T47D (cell line): ENCODE measurements at regions not wholly inside any gene's neighbourhood (a gene's known extent, or its start where the extent isn't known, plus 50 kb on each side); places are given as distances from the start of the nearest gene placed in this dataset.

Experiments
- DNase-seq, 2 experiments: peaks; one replicate each; pipeline versions ENCODE4 v3.0.0 to v3.0.0-alpha.2; 2011 to 2012; ENCODE audit warnings: low read depth in 1 of 2, low spot score in 1 of 2
- JUND ChIP-seq: IDR thresholded peaks from 2 replicates; pipeline ENCODE4 v1.6.1; 2012; ENCODE audit warnings: low read depth
- in situ Hi-C: cut with HindIII; loops from 2 replicates; pipeline ENCODE4 v1.10.0; 2016; ENCODE audit warnings: low sequenced_read_pairs, low pct_unique_long_range_greater_than_20kb

DNA sequence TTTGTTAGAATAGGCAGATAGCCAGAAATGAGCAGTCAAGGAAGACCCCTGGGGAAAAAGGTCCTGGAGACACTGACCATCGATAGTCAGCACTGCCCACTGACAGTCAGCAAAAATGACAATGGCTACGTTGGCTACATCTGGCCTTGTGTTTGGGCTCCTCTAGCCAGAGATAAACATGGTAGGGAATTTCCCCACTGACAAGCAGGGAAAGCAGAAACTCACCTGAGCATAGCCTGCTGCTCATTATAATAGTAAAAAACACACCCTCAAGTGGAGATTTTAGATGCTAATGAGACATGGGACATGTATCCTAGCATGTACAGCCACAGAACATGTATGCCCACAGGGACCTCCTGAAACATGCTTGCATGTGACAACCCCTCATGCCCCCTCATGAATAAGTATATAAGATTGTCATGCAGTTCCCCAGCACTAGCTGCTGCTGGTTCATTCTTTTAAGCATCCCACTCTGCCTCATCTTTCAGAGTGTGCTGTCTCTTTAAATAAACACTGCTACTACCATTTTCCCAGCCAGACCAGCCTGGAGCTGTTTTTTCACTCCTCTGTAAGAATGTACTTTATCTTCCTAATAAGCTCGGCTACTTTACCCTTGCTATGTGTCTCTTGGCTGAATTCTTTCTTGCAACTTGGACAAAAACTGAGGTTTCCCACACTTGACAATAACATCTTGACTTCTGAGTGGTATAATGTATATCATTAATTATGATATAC lies 550.1 kb upstream of the CDH8 start:
- TF ChIP-seq JUND = no peak
- in situ Hi-C loops = no loop called here
- DNase-seq = no peak

DNA sequence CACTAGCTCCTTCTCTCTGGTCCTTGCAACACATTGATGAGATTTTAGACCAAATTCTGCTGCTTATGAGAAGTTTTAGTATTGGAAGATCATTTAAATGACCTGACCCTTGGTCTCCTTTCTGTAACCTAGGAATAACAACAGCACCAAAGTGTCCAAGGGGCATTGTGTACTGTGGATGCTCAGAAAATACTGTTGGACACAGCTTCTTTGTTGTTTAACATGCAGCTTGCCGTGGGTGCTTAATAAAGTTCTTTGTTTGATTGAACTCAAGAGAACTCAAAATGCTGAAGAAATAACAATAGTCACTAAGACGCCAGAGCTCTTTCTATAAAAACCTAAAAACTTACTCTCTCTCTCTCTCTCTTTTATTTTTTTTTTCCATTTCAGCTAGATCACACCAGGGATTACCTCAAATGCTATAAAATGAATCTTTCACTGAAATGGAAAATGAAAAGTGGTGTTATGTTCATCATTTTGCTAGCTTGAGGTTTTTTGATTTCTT lies 548.9 kb upstream of the CDH8 start:
- no peak for DNase-seq
- TF ChIP-seq JUND = no peak
- in situ Hi-C loops = no loop called here

DNA sequence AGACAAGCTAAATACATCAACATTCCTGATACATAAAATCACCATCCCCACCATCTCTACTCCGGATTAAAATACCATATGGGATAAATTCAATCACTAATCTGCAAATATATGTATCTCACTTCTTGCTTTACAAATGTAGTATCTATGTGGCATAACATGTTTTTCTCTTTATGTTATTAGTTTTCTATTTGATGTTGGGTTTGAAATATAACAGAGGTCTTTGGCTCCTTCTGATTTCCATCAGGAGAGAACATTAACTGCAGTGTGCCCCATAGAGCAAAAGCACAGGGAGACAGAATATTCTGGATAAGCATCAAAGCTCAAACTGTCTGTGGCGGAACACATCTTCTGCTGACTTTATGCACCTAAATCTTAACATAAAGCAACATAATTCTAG lies 547.2 kb upstream of the CDH8 start:
- DNase-seq = no peak
- in situ Hi-C loops = no loop called here

DNA sequence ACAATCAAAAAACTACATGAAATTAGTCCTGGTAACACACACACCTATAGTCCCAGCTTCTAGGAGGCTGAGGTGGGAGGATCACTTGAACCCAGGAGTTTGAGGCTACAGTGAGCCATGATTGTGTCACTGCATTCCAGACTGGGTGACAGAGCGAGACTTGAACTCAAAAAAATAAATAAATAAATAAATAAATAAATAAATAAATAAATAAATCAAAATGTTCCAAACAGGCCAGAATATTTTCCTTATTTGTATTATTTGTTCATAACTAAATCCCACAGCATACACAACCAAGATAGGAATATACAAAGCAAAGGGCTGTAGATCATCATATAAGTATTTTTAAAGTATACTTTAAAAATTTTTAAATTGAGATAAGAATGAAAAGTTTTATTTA lies 537.2 kb upstream of the CDH8 start:
- DNase-seq = no peak
- TF ChIP-seq JUND = no peak
- in situ Hi-C loops = no loop called here

More for the DNA sequence above, 547.2 kb upstream of the CDH8 start:
- TF ChIP-seq JUND = no peak

DNA sequence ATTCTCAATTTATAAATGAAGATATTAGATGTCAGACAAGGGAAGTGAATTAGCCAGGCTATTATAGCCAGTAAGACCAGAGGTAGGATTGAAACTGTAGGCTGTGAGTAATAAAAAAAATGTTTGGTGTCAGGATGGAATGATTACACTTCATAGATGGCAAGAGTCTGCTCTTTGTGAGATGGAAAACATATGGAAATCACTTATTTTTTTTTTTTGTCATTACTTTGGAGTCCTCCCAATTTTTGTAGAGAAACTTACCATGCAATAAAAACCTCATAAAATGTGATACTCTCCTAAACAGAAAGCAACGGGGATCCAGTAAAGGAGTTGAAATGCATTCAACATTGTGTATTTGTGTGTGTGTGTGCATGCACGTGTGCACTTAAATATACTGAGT lies 532.7 kb upstream of the CDH8 start:
- DNase-seq = no peak
- no peak for TF ChIP-seq JUND
- in situ Hi-C loops = no loop called here

DNA sequence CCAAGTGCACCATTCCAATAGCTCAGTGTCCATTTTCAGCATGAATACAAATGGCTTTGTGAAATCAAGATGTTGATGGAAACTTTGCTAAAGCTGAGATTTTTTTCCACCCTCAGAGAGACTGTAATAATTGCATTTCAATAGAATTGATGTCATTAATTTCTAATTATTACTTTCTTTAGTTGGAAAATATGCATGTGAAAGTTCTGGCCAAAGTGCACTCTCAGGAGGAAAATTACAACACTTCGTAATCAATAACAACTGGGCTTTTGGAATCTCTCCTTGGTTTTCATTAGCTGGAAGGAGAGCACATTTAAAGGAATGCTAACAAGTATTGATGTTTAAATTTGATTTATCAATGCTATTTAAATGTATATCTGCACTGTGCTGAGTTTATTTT lies 529.5 kb upstream of the CDH8 start:
- in situ Hi-C loops = no loop called here
- no peak for TF ChIP-seq JUND

DNA sequence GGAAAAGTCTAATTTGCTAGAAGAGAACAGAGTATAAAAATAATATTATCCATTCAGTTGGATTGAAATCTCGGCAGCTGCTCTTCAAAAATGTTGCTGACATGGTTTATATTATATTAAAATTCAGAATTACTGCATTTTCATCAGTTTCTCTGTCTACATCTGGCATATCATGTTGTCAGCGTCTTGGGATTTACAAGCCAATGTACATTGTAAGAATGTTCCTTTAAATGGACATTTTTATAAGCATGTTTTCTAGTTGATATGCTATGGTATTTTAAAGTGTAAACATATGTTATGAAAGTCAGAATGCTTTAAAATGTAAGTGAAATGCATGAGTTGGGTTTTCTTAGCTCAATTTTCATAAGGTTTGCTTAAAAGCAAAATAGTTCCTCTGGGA lies 528.1 kb upstream of the CDH8 start:
- no peak for TF ChIP-seq JUND
- in situ Hi-C loops = no loop called here
- no peak for DNase-seq

More for the DNA sequence above, 529.5 kb upstream of the CDH8 start:
- DNase-seq = no peak

DNA sequence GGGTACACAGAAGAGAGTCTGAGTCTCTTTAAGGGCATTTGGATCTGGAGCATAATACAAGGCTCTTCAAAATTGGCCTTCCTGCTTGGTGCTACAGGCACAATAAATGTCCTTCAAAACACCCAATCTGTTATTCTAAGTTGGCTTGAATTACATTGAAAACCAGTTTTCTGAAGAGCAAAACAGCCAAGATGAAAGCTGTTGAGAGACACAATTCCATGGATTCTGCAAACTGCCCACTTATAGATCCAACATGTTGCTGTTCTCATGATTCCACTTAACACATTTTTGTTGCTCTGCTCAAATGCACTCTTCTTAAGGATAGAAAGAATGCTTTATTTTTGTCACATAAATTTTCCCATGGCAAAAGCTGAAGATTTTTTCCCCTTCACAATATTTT lies 525.9 kb upstream of the CDH8 start:
- no peak for TF ChIP-seq JUND
- in situ Hi-C loops = no loop called here
- DNase-seq = no peak

DNA sequence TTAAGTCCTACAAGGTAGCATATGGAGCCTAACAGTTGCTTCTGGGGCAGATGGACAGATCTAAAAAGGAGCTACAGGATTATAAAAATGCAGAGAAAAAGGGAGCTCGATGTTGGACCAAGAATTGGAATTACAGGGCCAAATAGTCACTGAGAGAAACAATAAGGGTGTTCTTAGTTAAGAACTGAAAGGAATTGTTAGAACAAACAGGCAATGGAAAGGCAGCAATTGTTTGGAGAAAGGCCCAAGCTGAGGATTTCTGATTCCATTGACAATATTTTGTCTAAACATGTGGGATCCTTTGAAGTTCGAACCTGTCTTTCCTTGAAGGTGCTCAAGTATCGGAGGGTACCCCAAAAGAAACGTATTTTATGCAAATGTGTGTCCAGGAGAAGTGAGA lies 513.6 kb upstream of the CDH8 start:
- in situ Hi-C loops = no loop called here
- TF ChIP-seq JUND = no peak
- no peak for DNase-seq

DNA sequence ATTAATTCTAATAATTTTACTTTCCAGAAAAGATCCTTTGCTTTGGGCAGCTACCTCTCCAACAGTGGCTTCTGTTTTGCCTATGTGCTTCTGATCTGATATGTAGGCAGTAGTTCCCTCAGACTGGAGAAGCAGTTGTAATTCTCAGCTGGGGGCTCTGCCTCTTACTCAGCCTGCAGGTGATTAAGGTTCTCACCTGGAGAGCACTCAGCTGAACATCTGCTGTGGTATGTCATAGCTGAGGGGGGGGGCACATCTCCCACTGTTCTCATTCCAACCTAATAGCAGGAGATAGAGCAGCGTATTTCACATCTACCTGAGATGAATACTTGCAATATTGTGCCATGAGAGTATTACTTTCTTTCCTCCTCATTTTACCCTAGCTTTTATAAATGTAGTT lies 511.9 kb upstream of the CDH8 start:
- in situ Hi-C loops = no loop called here
- TF ChIP-seq JUND = no peak
- DNase-seq = no peak

DNA sequence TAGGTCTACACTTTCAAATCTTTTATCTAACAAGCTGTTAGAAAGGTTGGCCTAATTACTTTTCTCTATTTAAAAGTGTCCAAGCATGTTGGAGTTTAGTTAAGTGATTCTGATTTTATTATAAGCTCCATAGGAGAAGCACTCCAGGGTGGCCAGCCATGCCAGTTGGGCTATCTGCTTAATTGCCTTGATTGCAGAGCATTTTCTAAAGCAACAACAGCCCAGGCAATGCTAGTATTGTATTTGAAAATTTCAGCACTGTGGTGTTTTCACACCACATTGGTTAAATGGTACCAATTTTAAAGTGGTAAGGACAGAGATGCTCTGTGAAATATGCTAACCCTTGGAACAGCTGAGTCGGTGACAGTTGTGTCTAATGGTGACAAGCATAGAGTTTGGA lies 510.5 kb upstream of the CDH8 start:
- in situ Hi-C loops = no loop called here
- no peak for DNase-seq
- no peak for TF ChIP-seq JUND

DNA sequence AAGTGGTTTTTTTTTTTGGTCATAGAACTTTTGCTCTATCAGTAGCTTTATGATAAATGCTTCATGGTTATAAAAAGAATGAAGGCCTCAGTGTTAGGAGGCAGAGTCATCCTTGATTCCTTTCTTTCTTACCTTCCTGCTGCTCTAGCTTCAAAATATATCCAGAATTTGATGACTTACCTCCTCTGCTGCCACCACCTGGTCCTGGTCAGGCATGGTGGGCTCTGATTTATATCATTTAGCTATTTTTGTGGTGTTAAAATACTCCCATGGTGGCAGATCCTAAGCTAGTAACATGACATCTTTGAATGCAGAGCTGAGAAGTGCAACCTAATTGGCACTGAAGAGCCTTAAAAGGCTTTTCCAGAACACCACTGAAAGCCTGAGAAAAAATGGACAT lies 508.8 kb upstream of the CDH8 start:
- no peak for TF ChIP-seq JUND
- in situ Hi-C loops = no loop called here
- DNase-seq = no peak

DNA sequence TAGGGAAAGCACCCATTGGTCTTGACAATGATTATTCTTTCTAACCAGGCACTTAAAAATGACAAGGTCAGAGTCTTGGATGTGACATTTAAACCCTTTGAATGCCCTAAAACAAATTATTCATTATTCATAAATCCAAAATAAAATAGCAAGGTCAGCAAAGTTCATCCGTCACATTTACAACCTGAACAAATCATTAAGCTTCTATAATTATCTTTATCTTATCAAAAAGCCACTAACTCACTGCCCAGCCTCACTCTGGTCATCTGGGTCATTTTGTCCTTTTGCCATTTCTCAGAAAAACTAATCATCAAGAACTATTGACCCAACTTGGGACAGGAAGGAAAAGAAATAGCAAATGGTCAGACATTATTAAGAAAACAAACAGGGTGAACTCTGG lies 507.3 kb upstream of the CDH8 start:
- no peak for TF ChIP-seq JUND
- no peak for DNase-seq
- in situ Hi-C loops = no loop called here

DNA sequence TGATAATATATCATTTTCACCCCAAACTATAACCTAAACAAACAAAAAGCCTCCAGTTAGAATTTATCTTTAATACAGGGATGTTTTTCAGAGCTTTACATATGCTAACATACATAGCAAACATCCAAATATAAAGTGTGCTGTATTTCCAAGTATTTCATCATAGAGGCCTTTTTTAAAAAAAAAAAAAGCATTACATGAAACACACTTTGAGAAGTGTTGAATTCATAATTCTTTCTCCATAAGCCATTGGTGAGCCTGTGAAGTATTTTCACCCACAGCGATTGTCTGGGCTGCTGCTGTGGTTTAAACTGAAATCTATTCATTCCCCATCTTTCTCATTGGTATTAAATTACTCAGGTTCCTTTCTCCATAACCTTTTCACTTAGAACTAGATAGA lies 503.4 kb upstream of the CDH8 start:
- TF ChIP-seq JUND = no peak
- DNase-seq = no peak
- in situ Hi-C loops = no loop called here
